Loucy (cell line): ENCODE measurements at regions not wholly inside any gene's neighbourhood (a gene's known extent, or its start where the extent isn't known, plus 50 kb on each side); places are given as distances from the start of the nearest gene placed in this dataset.

ENCODE experiments used
- CTCF ChIP-seq: fragments of 200-600 bp; sonication (generic); conservative IDR thresholded peaks from 2 replicates; pipeline ENCODE4 v1.5.1; 2014; ENCODE audit warnings: mild to moderate bottlenecking, antibody characterized with exemption, low read length
- EZH2phosphoT487 ChIP-seq: fragments of 200-600 bp; IDR thresholded peaks from 2 replicates; pipeline ENCODE4 v1.6.1; 2018; ENCODE audit warnings: antibody characterized with exemption, mild to moderate bottlenecking, moderate library complexity, borderline replicate concordance

GRCh38 chr13:42707586-42707985 lies 73.8 kb upstream of the FAM216B start:
- TF ChIP-seq CTCF, result no peak
- no peak for TF ChIP-seq EZH2phosphoT487
